AG08395 (cell line): ENCODE measurements at regions not wholly inside any gene's neighbourhood (a gene's known extent, or its start where the extent isn't known, plus 50 kb on each side); places are given as distances from the start of the nearest gene placed in this dataset.

ENCODE experiments used
- DNase-seq: peaks from one replicate; pipeline ENCODE4 v3.0.0; 2012; ENCODE audit warnings: mixed read lengths, low spot score

DNA sequence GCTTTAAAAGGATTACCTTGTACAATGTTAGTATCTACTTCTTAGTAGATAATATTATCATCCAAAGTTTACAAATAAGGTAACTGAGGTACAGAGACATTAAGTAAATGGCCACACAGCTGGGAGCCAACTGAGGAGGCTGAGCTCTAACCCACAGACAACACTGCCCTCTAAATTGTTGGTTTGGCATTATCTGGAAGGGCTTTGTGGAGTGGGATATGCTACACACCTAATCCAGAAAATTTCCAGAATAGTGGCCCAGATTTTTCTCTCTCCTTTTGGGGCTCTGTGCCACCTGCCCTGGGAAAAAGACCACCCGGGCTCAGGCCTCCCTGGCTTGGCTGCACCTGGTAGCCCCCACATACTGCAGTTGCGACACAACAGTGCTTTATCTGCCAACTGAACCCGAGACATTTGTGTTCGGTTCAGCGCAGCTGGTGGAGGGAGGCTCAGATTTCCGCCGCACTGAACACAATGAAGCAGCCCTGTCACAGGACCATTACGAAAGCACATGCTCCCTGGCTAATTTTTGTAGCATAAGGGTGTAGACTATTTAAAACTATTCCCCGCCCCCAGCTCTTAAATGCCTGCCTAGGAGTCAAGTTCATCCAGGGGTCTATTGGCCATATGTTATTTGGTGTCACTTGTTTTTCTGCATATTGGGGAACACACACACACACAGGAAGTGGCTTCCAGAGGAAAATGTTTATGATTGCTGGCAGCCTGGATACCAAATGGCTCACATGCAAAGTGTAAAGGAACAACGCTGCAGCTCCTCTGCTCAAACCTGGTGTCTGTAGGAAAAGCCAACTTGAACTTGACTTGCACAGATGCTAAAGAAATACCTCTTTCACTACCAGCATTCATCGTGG is 92.3 kb upstream of the ESRRG start:
- no peak for DNase-seq

DNA sequence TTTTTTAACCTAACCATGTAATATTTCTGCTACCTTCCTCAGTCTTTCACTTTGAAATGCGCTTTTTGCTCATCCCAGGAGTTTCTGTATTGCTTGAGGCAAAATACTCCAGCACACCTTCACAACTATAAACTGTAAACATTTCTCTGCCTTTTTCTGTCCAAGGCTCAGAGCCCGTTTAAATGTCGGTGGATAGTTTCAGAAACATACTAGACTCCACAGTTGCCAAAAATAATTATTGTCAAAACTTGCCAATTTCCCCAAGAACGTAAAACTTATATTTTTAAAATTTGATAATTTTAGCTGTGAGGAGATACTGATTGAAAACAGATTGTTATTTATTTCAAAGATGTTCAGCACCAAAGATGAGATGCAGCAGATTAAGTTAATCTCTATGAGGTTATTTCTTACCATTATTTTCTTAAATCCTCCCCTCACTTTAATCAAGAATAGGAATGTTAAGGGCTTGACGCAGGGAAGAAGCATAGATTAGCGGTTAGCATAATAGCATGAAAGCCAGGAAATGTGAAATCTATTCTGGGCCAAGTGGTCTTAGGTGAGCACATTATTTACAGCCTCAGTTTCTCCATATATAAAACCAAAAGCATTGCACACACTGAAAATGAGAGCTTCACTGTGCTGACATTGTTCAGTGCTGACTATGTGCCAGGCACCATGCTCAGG is 91.5 kb upstream of the ESRRG start:
- DNase-seq = no peak

DNA sequence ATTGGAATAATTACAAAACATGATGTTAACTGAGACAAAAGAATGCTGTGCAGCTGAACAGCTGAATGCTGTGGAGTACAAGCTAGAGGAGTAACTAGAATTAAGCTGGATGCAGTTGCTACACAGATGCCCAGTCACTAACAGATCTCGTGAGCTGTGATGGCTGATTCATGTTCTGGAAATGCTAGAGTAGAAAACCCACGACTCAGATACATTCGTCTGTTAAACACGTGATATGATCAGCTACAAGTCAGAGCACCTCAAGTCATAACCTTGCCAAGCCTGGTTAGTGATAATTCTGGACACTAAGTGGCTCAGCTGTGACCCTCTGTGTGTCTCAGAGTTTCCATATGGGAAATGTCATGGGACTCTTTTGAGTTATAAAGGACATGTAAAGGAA is 89.7 kb upstream of the ESRRG start:
- no peak for DNase-seq

DNA sequence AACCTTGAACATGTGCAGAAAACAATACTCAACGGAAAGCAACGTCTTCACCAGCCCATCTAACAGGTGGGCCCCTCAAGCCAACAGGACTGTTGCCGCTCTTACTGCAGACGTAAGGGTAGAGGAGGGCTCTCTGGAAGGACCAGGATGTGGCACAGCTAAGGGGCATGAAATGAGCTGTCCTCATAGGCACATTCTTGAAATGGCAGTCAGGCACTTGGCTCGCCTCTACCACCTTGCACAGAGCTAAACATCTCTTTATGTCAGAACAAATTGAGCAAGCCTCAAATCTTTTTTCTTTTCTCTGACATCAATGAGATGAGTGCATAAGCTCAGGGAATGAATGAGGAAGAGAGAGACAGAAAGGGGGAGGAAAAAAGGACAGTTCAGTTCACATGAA is 86.4 kb upstream of the ESRRG start:
- no peak for DNase-seq

DNA sequence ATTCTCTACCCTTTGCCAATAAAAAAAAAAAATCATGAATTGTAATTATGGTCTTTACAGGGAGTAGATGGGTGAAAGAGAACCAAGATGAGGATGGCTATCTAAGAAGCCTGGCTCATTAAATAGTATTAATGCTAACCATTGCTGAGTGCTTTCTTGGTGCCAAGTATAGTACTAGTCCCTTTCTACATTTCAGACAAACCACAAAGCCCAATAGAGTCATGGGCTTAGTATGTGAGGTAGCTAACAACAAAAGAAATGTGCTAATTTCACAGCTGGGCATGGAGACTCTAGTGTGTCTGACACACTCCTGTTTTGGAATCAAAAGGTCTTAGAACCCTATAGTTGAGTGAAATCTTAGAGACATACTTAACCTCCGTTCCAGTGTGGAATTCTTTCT is 84.5 kb upstream of the ESRRG start:
- DNase-seq = no peak

DNA sequence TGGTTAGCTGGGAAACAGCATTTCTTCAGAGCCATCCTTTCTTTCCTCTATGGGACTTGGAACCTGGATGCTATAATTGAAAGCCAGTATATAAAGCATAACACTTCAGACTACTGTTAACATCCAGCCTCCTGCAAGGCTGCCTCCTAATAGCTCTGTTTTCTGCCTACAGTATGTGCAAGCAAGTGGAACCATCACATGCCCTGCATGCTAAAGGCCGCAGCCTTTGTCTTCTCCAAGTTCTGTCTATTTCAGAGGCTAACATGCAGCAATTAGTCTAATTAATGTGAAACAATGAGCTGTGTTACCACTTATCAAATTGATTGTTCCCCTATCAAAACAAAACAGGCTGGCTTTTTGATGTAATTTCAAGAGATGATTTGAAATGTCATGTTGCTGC is 82.7 kb upstream of the ESRRG start:
- no peak for DNase-seq

DNA sequence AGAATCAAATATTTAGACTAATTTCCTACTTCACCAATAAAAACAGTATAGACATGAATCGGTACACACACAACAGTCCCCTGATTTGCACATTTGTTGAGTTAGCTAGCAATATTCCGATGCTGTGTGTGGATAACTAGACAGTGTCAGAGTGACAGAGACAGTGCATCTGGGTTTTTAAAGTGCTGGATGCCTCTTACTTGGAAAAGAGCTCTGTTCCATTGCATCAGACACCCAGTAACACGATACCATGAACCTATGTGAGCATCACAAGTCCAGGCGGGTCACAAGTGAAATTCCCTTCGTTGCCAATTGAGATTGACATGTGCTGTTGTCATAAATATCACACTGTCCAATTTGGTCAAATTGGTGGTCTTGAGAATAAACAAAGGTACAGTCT is 82.0 kb upstream of the ESRRG start:
- no peak for DNase-seq

DNA sequence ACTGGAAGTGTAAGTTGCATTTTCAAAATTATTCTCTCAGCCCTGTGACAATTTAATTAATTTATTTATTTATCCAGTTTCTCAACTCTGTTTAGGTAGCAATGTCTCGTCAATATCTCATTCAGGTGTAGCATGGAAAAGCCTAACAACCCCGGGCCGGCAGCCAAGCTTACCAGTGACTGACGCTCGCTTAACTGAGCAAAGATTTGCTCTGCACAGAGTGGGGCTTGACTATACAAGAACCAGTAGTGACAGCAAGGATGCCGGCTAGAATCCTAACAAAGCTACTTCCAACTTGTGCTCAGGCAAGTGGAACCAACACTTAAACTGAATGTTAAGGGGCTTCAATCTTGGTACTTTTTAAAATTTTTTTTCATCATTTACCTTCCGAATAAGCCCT is 80.9 kb upstream of the ESRRG start:
- DNase-seq = no peak

DNA sequence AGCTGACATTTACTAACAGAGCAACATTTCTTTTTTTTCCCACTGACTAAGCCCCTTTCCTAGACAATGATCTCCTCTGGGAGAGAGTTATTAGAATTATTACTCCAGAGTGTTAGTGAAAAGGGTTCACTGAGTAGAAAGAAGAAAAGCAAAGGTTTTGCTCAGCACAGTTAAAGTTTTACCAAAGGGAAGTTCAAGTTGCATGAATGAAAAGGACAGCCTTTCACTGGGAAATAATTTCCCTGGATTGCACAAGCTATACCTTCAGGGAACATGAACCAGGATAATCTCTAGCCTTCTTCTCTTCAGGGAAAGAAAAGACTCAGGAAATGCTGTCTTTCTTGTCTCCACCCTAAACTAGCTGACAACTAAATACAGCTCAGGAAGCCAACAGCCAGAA is 71.4 kb upstream of the ESRRG start:
- DNase-seq = no peak

DNA sequence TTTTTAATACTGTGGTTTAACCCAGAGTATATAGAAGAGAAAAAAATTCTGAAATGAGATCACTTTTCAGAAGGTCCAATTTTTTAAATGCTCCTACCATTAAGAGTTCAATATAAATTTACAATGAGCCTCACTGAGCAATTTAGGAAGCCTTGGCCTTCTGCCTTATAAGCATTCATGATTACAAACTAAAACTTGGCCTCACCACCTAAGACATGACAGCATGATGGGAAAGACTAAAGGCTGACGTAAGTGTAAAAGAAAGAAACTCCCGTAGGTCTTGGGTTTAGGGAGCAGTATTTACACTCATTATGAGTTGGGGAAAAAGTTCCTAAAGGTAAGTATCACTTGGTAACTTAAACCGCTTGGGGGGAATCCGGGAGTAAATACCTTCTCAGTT is 70.7 kb upstream of the ESRRG start:
- no peak for DNase-seq

DNA sequence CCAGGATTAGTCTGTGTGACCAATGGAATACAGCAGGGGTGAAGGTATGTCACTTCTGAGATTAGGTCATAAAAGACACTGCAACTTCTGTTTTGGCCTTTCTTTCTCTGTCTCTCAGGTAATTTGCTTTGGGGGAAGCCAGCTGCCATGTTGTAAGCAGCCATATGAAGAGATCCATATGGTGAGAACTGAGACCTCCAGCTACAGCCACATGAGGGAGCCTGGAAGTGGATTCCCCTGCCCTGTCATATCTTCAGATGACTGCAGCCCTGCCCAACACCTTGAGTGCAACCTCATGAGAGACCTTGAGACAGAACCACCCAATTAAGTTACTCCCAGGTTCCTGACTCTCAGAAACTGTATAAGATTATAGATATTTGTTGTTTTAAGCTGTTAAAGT is 70.1 kb upstream of the ESRRG start:
- no peak for DNase-seq

DNA sequence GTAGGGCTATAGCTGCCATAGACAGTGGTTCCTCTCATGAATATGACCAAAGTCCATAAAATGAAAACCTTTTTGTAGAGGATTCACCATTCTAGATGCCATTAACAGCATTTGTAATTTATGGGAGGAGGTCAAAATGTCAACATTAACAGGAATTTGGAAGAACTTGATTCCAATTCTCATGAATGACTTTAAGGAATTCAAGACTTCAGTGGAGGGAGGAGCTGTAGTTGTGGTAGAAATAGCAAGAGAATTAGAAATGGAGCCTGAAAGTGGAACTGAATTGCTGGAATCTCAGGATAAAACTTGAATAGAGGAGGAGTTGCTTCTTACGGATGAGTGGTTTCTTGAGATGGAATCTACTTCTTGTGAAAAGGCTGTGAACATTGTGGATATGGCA is 65.4 kb upstream of the ESRRG start:
- DNase-seq = no peak

DNA sequence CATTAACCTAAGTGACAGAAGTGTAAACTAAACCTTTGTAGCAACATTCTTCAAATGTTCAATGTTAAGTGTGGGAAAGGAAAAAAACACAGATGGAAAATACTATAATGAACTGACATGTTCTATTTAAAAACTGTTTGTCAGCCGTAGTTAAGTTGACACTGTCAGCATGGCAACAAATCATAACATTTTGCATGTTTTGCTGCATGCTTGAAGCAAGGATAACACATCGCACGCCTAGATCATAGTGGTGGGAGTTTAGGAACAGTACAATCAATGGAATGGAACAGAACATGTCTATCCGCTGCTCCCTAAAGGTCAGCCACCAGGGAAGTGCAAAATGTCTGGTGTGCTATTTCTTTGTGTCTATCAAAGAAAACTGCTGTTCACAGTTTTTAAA is 62.5 kb upstream of the ESRRG start:
- no peak for DNase-seq

DNA sequence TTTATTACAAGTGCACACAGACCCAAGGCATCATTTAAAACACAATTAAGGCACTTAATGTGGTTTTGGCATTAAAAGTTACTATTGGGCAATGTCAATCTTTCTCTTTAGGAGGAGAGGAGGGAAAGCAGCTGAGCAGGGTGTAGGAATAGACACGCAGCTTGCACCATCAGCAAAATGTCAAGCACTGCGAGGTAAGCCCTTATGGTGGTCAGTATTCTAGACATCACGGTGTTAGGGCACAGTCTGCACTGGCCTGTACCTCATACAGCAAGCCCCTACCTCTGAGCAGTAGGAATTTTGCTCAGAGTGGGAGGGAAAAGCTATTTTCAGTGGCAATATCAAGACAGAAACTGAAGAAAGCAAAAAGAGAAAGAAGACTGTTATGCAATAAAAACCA is 62.0 kb upstream of the ESRRG start:
- no peak for DNase-seq

DNA sequence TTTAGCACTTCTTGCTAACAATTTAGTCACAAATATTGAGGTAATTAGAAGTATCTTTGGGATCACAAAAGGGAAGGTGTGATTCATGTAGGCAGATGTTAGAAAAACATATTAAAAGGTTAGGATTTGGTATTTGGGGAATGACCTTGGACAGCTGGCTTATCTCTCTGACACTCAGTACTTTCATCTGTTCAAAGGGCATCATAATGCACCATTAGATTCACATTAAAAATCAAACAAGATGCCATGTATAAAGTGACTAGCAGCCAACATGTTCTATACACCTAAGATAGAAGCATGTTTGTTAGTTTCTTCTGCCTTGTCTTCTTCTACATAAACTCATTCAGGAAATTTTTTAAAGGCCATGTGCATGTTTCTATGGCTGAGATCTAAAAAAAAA is 56.5 kb upstream of the ESRRG start:
- no peak for DNase-seq

DNA sequence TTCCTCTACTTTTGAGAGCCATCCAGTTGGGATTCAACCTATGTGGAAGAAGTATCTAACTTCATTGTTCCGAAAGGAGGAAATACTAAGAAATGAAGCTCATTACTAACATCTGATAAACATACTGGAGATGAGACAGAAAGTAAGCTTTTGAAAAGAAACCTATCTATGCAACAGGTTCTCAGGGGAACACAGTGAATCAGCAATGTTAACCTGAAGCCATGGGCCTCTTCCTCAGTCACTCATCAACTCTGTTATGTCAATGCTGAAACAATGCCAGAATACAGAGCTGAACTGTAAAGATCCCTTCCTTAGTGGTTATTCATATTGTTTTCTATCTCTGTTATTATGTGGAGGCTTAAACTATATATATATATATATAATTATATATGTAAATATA is 55.5 kb upstream of the ESRRG start:
- DNase-seq = no peak

DNA sequence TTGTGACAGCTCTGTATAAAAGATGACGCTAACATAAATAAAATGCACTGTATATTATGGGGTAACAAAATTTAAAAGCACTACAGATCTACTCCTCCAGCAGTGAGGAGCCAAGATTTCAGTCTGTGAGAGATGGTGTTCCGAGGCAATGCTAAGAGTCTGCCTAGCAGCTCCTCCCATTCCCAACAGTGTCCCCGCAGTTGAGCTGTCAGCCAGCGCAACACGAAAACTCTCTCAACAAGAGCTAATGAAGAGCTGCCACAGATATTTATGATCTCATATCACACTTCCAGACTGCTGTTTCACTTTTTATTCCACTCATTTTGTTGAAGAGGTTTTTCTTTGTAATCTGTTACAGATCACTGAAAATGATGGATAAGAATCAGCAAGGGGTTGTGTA is 53.9 kb upstream of the ESRRG start:
- DNase-seq = no peak
